Naive thymus-derived CD4-positive, alpha-beta T cell (primary cell): ENCODE measurements at regions not wholly inside any gene's neighbourhood (a gene's known extent, or its start where the extent isn't known, plus 50 kb on each side); places are given as distances from the start of the nearest gene placed in this dataset.
"Not testable (repeated sequence)": the region's sequence is repeated elsewhere in the genome, so short reads cannot be mapped to it uniquely, and the experiment has no call there.

Source experiments
- ATAC-seq: fragments of 150-1000 bp; cut with Tn5 transposase; 2 replicates; pipeline ENCODE4 v1.10.0; 2021; ENCODE audit warnings: mild to moderate bottlenecking, moderate library complexity
- CTCF ChIA-PET: fragments of 350-600 bp; sonication (Branson Sonifier 250); formaldehyde crosslinking; loops from one replicate; lab custom pipeline; 2021; ENCODE audit warnings: antibody characterized with exemption; lab: Charles Lee
- POLR2A ChIA-PET: fragments of 350-600 bp; sonication (Branson Sonifier 250); formaldehyde crosslinking; loops from one replicate; lab custom pipeline; 2021; ENCODE audit warnings: antibody characterized with exemption, inconsistent platforms; lab: Charles Lee
- DNase-seq, 9 donors: peaks; one replicate each; pipeline versions ENCODE4 v3.0.0 to v3.0.0-alpha.2; 2020 to 2022; ENCODE audit warnings: mixed read lengths in 1 of 9
- H3K27ac ChIP-seq: one replicate; pipeline ENCODE4 v1.7.0; 2013; ENCODE audit warnings: mild to moderate bottlenecking, low read depth, low read length, moderate library complexity
- H3K27me3 ChIP-seq, 2 donors: one replicate each; pipeline ENCODE4 v1.7.0; 2013; ENCODE audit warnings: low read length in 2 of 2, mild to moderate bottlenecking in 2 of 2, moderate library complexity in 2 of 2; ENCODE audit not compliant: control insufficient read depth in 2 of 2, insufficient read depth in 2 of 2
- H3K36me3 ChIP-seq, 3 experiments: 1 replicate in 2 of 3; 2 replicates in 1 of 3; pipeline ENCODE4 v1.7.0; 2013; ENCODE audit warnings: low read length in 3 of 3, mild to moderate bottlenecking in 3 of 3, moderate library complexity in 1 of 3; ENCODE audit not compliant: insufficient read depth in 3 of 3, control insufficient read depth in 2 of 3
- H3K4me1 ChIP-seq, 2 donors: one replicate each; pipeline ENCODE4 v1.7.0; 2013; ENCODE audit warnings: low read length in 2 of 2, mild to moderate bottlenecking in 2 of 2, moderate library complexity in 1 of 2; ENCODE audit not compliant: control insufficient read depth in 2 of 2, insufficient read depth in 2 of 2
- H3K4me3 ChIP-seq: 2 replicates; pipeline ENCODE4 v1.7.0; 2013; ENCODE audit warnings: mild to moderate bottlenecking, low read length
- H3K9me3 ChIP-seq, 3 experiments: 1 replicate in 2 of 3; 2 replicates in 1 of 3; pipeline ENCODE4 v1.7.0; 2013; ENCODE audit warnings: low read length in 3 of 3; ENCODE audit not compliant: control insufficient read depth in 2 of 3
- H3K27ac Mint-ChIP-seq, 9 donors: one replicate each; pipeline ENCODE4 v1.8.0; 2020 to 2022; ENCODE audit warnings: mixed read lengths in 9 of 9, mild to moderate bottlenecking in 8 of 9, moderate library complexity in 5 of 9, inconsistent platforms in 2 of 9
- H3K27me3 Mint-ChIP-seq, 5 donors: one replicate each; pipeline ENCODE4 v1.8.0; 2021 to 2022; ENCODE audit warnings: mixed read lengths in 5 of 5, mild to moderate bottlenecking in 1 of 5
- H3K36me3 Mint-ChIP-seq, 5 donors: one replicate each; pipeline ENCODE4 v1.8.0; 2020 to 2022; ENCODE audit warnings: mixed read lengths in 5 of 5, mild to moderate bottlenecking in 3 of 5, inconsistent platforms in 1 of 5
- H3K4me1 Mint-ChIP-seq, 7 donors: one replicate each; pipeline ENCODE4 v1.8.0; 2020 to 2022; ENCODE audit warnings: mixed read lengths in 7 of 7, mild to moderate bottlenecking in 3 of 7, inconsistent platforms in 1 of 7
- H3K4me3 Mint-ChIP-seq, 10 donors: one replicate each; pipeline ENCODE4 v1.8.0; 2020 to 2022; ENCODE audit warnings: mild to moderate bottlenecking in 10 of 10, mixed read lengths in 10 of 10, moderate library complexity in 6 of 10, inconsistent platforms in 2 of 10
- H3K9me3 Mint-ChIP-seq, 11 donors: one replicate each; pipeline ENCODE4 v1.8.0; 2020 to 2022; ENCODE audit warnings: mixed read lengths in 11 of 11, mild to moderate bottlenecking in 4 of 11, inconsistent platforms in 1 of 11, moderate library complexity in 1 of 11
- intact Hi-C, 2 donors: fragments of 100-400 bp; cut with micrococcal nuclease; formaldehyde crosslinking; loops; one replicate each; pipeline ENCODE4 v1.15.1; 2023

DNA sequence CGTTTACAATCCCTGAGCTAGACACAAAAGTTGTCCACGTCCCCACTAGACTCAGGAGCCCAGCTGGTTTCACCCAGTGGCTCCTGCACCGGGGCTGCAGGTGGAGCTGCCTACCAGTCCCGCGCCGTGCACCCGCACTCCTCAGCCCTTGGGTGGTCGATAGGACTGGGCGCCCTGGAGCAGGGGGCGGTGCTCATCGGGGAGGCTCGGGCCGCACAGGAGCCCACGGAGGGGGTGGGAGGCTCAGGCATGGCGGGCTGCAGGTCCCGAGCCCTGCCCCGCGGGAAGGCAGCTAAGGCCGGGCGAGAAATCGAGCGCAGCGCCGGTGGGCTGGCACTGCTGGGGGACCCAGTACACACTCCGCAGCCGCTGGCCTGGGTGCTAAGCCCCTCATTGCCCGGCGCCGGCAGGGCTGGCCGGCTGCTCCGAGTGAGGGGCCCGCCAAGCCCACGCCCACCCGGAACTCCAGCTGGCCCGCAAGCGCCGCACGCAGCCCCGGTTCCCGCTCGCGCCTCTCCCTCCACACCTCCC is 1996.0 kb downstream of the PCDH7 start:
- CTCF ChIA-PET, POLR2A ChIA-PET, H3K4me3 ChIP-seq, H3K27me3 Mint-ChIP-seq, H3K4me3 Mint-ChIP-seq, H3K27ac ChIP-seq, ATAC-seq, DNase-seq, H3K4me1 ChIP-seq, intact Hi-C loops, H3K4me1 Mint-ChIP-seq, H3K27ac Mint-ChIP-seq, H3K36me3 ChIP-seq, H3K9me3 ChIP-seq, H3K36me3 Mint-ChIP-seq, H3K27me3 ChIP-seq: not testable (repeated sequence)
- H3K9me3 Mint-ChIP-seq: peaks cover 0 to 15% (median 8%) of the 10 kb centered on the region in 11 donors

- intact Hi-C loops: no loop called here
Observed at GRCh38 chr4:32735856-32736590, 2015.9 kb downstream of the PCDH7 start.

DNA sequence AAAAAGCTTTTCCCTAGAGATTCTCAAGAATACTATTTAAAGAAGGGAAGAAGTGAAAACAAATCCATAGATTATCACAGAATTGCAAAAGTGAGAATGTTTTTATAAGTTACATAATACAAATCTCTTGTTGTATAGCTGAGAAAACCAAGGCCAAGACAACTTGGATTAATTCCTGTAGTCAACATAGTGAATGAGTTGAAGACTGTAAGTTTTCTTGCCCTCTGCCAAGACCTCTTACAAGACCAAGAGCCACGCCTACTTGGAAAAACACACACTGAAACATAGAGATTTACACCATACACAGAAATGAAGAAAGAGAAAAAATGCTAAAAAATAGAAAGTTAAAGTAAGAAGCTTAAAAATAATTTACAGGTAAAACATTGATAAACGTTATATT is 2024.0 kb downstream of the PCDH7 start:
- Histone ChIP-seq H3K9me3 (peaks cover 0 to 3% (median 0%) of the 10 kb centered on the region in 3 experiments), H3K27ac (no peak overlapping the region), H3K4me3 (no peak overlapping the region), H3K4me1 (no peaks in the 10 kb centered on the region), H3K36me3 (no peaks in the 10 kb centered on the region), H3K27me3 (no peaks in the 10 kb centered on the region)
- Mint-ChIP-seq H3K27ac (no peak overlapping the region), H3K36me3 (no peaks in the 10 kb centered on the region), H3K4me1 (no peaks in the 10 kb centered on the region), H3K4me3 (no peak overlapping the region), H3K27me3 (no peaks in the 10 kb centered on the region), H3K9me3 (peaks cover 0 to 14% (median 4%) of the 10 kb centered on the region in 11 donors)
- ChIA-PET CTCF (no interaction called here), POLR2A (no interaction called here)
- DNase-seq (no peak), ATAC-seq (no peak)
- intact Hi-C loops: no loop called here

More at GRCh38 chr4:32735856-32736590, 2015.9 kb downstream of the PCDH7 start:
- Histone ChIP-seq H3K36me3 (no peaks in the 10 kb centered on the region), H3K9me3 (peaks cover 0 to 4% (median 0%) of the 10 kb centered on the region in 3 experiments), H3K27me3 (no peaks in the 10 kb centered on the region), H3K4me1 (no peaks in the 10 kb centered on the region), H3K4me3 (no peak overlapping the region), H3K27ac (no peak overlapping the region)
- no peaks in the 10 kb centered on the region for H3K36me3 Mint-ChIP-seq
- ChIA-PET CTCF (no interaction called here), POLR2A (no interaction called here)
- DNase-seq (no peak), ATAC-seq (no peak)
- no peak overlapping the region for H3K27ac Mint-ChIP-seq
- H3K27me3 Mint-ChIP-seq: no peaks in the 10 kb centered on the region
- H3K9me3 Mint-ChIP-seq: peaks cover 0 to 10% (median 3%) of the 10 kb centered on the region in 11 donors
- H3K4me1 Mint-ChIP-seq: no peaks in the 10 kb centered on the region
- H3K4me3 Mint-ChIP-seq: no peak overlapping the region

GRCh38 chr4:32745351-32745750 is 2025.2 kb downstream of the PCDH7 start:
- H3K36me3 ChIP-seq: no peaks in the 10 kb centered on the region
- H3K9me3 ChIP-seq: peaks cover 0 to 3% (median 0%) of the 10 kb centered on the region in 3 experiments
- H3K4me1 ChIP-seq: no peaks in the 10 kb centered on the region
- H3K27ac ChIP-seq: no peak overlapping the region
- no peak for DNase-seq
- H3K9me3 Mint-ChIP-seq: peaks cover 0 to 14% (median 4%) of the 10 kb centered on the region in 11 donors
- H3K27ac Mint-ChIP-seq: no peak overlapping the region
- no peaks in the 10 kb centered on the region for H3K4me1 Mint-ChIP-seq
- H3K27me3 Mint-ChIP-seq: no peaks in the 10 kb centered on the region
- no peaks in the 10 kb centered on the region for H3K27me3 ChIP-seq
- H3K4me3 Mint-ChIP-seq: no peak overlapping the region
- no peak overlapping the region for H3K4me3 ChIP-seq
- ATAC-seq: no peak
- intact Hi-C loops: no loop called here
- CTCF ChIA-PET: no interaction called here
- H3K36me3 Mint-ChIP-seq: no peaks in the 10 kb centered on the region
- POLR2A ChIA-PET: no interaction called here

- ATAC-seq: no peak
- no peaks in the 10 kb centered on the region for H3K36me3 ChIP-seq
- intact Hi-C loops: no loop called here
- no peak overlapping the region for H3K4me3 ChIP-seq
- H3K4me1 ChIP-seq: no peaks in the 10 kb centered on the region
- DNase-seq: no peak
- H3K9me3 Mint-ChIP-seq: peaks cover 0 to 9% (median 0%) of the 10 kb centered on the region in 11 donors
- H3K4me1 Mint-ChIP-seq: no peaks in the 10 kb centered on the region
- no peaks in the 10 kb centered on the region for H3K36me3 Mint-ChIP-seq
- H3K27me3 Mint-ChIP-seq: no peaks in the 10 kb centered on the region
- ChIA-PET POLR2A (no interaction called here), CTCF (no interaction called here)
- H3K27ac ChIP-seq: no peak overlapping the region
- peaks cover 0 to 3% (median 0%) of the 10 kb centered on the region in 3 experiments for H3K9me3 ChIP-seq
- H3K4me3 Mint-ChIP-seq: no peak overlapping the region
- no peak overlapping the region for H3K27ac Mint-ChIP-seq
- H3K27me3 ChIP-seq: no peaks in the 10 kb centered on the region
Observed at GRCh38 chr4:32748061-32748460, 2027.9 kb downstream of the PCDH7 start.

GRCh38 chr4:32748498-32748897 is 2028.3 kb downstream of the PCDH7 start:
- no peaks in the 10 kb centered on the region for H3K27me3 Mint-ChIP-seq
- H3K36me3 Mint-ChIP-seq: no peaks in the 10 kb centered on the region
- H3K4me3 ChIP-seq: no peak overlapping the region
- H3K4me1 ChIP-seq: no peaks in the 10 kb centered on the region
- intact Hi-C loops: no loop called here
- H3K27ac ChIP-seq: no peak overlapping the region
- ChIA-PET CTCF (no interaction called here), POLR2A (no interaction called here)
- ATAC-seq (no peak), DNase-seq (no peak)
- no peaks in the 10 kb centered on the region for H3K36me3 ChIP-seq
- H3K9me3 ChIP-seq: peaks cover 0 to 3% (median 0%) of the 10 kb centered on the region in 3 experiments
- H3K9me3 Mint-ChIP-seq: peaks cover 0 to 9% (median 0%) of the 10 kb centered on the region in 11 donors
- H3K4me3 Mint-ChIP-seq: no peak overlapping the region
- H3K27me3 ChIP-seq: no peaks in the 10 kb centered on the region
- no peak overlapping the region for H3K27ac Mint-ChIP-seq
- H3K4me1 Mint-ChIP-seq: no peaks in the 10 kb centered on the region

GRCh38 chr4:32752962-32753361 is 2032.8 kb downstream of the PCDH7 start:
- Histone ChIP-seq H3K4me3 (no peak overlapping the region), H3K27ac (no peak overlapping the region), H3K9me3 (peaks cover 0 to 3% (median 0%) of the 10 kb centered on the region in 3 experiments), H3K36me3 (no peaks in the 10 kb centered on the region), H3K4me1 (no peaks in the 10 kb centered on the region), H3K27me3 (no peaks in the 10 kb centered on the region)
- H3K4me1 Mint-ChIP-seq: no peaks in the 10 kb centered on the region
- POLR2A ChIA-PET: no interaction called here
- peaks cover 0 to 12% (median 5%) of the 10 kb centered on the region in 11 donors for H3K9me3 Mint-ChIP-seq
- intact Hi-C loops: no loop called here
- no peaks in the 10 kb centered on the region for H3K36me3 Mint-ChIP-seq
- no peaks in the 10 kb centered on the region for H3K27me3 Mint-ChIP-seq
- CTCF ChIA-PET: no interaction called here
- H3K4me3 Mint-ChIP-seq: no peak overlapping the region
- ATAC-seq (no peak), DNase-seq (no peak)
- H3K27ac Mint-ChIP-seq: no peak overlapping the region
